GM12892 (cell line): ENCODE measurements at regions not wholly inside any gene's neighbourhood (a gene's known extent, or its start where the extent isn't known, plus 50 kb on each side); places are given as distances from the start of the nearest gene placed in this dataset.

Experiments
- POLR2A ChIP-seq: IDR thresholded peaks from 2 replicates; pipeline ENCODE4 v1.6.1; 2011; ENCODE audit warnings: low read depth, low read length, control low read depth
- POLR2AphosphoS5 ChIP-seq: IDR thresholded peaks from 2 replicates; pipeline ENCODE4 v1.6.1; 2011; ENCODE audit warnings: low read depth, low read length, control low read depth
- TAF1 ChIP-seq: IDR thresholded peaks from 2 replicates; pipeline ENCODE4 v1.6.1; 2011; ENCODE audit warnings: low read depth, mild to moderate bottlenecking, control low read depth, low read length, borderline replicate concordance

DNA sequence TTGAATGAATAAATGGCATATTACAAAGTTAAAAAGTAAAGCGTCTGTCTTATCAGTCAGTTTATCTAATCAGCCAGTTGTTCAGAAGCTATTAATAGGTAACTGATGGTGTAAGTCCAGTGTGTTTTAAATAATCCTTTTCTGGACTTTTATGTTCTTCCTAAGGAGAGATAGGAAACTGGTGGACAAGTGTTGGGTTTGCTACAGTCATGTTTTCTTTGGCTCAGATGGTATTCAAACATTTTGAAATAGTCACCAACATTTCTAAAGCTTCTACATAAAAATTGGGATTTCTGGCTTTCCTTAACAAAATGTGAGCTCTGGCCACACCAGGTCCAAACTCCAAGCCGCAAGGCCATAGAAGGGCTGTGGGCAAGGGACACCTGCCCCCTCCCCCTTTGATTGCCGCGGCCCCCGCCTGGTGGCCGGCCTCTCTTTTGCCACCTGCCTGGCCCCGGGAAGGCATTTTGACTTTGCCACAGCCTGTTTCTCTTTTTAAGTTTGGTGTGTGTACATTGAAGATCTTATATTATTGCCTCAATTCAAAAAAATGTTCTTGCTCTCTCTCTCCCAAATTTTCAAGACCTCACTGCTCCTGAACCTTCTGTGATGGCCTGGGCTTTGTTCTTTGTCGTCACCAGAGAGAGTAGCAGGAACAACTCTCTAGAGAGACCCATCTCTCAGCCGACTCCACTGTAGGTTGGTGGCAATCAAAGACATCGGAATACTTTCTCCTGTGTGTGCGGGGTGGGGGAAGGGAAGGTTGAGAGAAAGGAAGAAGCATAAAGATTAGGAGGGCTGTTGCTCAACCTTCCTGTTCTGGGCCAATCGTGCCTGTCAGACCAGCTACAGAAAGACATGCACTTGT lies 84.0 kb upstream of the ZNF217 start:
- TF ChIP-seq TAF1 (no peak), POLR2A (no peak), POLR2AphosphoS5 (no peak)
